Astrocyte (in vitro differentiated cells and primary cell): ENCODE measurements at regions not wholly inside any gene's neighbourhood (a gene's known extent, or its start where the extent isn't known, plus 50 kb on each side); places are given as distances from the start of the nearest gene placed in this dataset.

ENCODE experiments used
- EZH2 ChIP-seq: IDR thresholded peaks from 2 replicates; pipeline ENCODE4 v1.6.1; 2012; ENCODE audit warnings: mild to moderate bottlenecking, low read length, inconsistent platforms; ENCODE audit not compliant: insufficient read depth
- TF ChIP-seq, protein P1 (sequence below): IDR thresholded peaks from 2 replicates; pipeline ENCODE4 v1.5.1; 2011; ENCODE audit warnings: low read depth, mild to moderate bottlenecking, inconsistent platforms, low read length, moderate library complexity; ENCODE audit not compliant: insufficient read depth

- TF ChIP-seq, protein P1, sequence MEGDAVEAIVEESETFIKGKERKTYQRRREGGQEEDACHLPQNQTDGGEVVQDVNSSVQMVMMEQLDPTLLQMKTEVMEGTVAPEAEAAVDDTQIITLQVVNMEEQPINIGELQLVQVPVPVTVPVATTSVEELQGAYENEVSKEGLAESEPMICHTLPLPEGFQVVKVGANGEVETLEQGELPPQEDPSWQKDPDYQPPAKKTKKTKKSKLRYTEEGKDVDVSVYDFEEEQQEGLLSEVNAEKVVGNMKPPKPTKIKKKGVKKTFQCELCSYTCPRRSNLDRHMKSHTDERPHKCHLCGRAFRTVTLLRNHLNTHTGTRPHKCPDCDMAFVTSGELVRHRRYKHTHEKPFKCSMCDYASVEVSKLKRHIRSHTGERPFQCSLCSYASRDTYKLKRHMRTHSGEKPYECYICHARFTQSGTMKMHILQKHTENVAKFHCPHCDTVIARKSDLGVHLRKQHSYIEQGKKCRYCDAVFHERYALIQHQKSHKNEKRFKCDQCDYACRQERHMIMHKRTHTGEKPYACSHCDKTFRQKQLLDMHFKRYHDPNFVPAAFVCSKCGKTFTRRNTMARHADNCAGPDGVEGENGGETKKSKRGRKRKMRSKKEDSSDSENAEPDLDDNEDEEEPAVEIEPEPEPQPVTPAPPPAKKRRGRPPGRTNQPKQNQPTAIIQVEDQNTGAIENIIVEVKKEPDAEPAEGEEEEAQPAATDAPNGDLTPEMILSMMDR = no peak
- no peak for TF ChIP-seq EZH2
These were observed 105.3 kb upstream of the ITGA6 start for GRCh38 chr2:172322049-172322448.
